ENCODE measurements at regions not wholly inside any gene's neighbourhood (a gene's known extent, or its start where the extent isn't known, plus 50 kb on each side); places are given as distances from the start of the nearest gene placed in this dataset.

DNA sequence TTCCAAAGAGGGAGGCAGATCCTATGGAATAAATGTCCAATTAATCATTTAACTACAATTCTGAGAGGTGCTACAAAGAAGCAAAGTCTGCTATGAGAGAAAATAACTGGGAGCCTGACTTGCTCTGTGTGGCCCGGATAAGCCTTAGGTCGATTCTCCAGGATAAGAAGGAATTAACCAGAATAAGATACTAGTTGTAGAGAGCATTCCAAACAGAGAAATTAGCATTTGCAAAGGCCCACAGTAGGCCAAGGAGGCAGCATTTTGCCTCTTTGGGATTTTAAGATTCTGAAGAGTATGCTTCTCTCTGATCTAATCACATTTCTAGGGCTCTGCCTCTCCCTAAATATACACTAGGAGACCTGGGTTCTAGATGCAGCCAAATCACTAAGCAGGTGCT is 113.7 kb downstream of the SNX19 start:
- H3K9me3 ChIP-seq (ENCODE audit: control insufficient read depth, low read depth, low read length), result no peaks in the 10 kb centered on the region
- no peak overlapping the region for H2AFZ ChIP-seq (ENCODE audit: control insufficient read depth, low read length)
- no peak overlapping the region for H3K27ac ChIP-seq (ENCODE audit: control insufficient read depth, insufficient read depth, low read length)
- H3K9me1 ChIP-seq (ENCODE audit: control insufficient read depth, extremely low read depth, insufficient read depth, low read length), result no peaks in the 10 kb centered on the region
- no peak for TF ChIP-seq EZH2 (IDR thresholded peaks at IDR 0.05; ENCODE audit: low read length)
- TF ChIP-seq, protein P1, sequence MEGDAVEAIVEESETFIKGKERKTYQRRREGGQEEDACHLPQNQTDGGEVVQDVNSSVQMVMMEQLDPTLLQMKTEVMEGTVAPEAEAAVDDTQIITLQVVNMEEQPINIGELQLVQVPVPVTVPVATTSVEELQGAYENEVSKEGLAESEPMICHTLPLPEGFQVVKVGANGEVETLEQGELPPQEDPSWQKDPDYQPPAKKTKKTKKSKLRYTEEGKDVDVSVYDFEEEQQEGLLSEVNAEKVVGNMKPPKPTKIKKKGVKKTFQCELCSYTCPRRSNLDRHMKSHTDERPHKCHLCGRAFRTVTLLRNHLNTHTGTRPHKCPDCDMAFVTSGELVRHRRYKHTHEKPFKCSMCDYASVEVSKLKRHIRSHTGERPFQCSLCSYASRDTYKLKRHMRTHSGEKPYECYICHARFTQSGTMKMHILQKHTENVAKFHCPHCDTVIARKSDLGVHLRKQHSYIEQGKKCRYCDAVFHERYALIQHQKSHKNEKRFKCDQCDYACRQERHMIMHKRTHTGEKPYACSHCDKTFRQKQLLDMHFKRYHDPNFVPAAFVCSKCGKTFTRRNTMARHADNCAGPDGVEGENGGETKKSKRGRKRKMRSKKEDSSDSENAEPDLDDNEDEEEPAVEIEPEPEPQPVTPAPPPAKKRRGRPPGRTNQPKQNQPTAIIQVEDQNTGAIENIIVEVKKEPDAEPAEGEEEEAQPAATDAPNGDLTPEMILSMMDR (optimal IDR thresholded peaks at IDR 0.05 in 1 of 3, IDR thresholded peaks at IDR 0.05 in 1 of 3, conservative IDR thresholded peaks at IDR 0.05 in 1 of 3; ENCODE audit: extremely low read depth in 1 of 3, insufficient read depth in 2 of 3, low read length in 3 of 3), result no peak
- no peak for DNase-seq (ENCODE audit: low read depth, low spot score)
- H3K4me3 ChIP-seq (ENCODE audit: control insufficient read depth in 2 of 3, extremely low read depth in 1 of 3, insufficient read depth in 2 of 3, low read depth in 1 of 3, low read length in 3 of 3), result no peak overlapping the region
- H3K4me2 ChIP-seq (ENCODE audit: control insufficient read depth, extremely low read depth, insufficient read depth, low read depth, low read length), result no peak overlapping the region
- H4K20me1 ChIP-seq (ENCODE audit: control insufficient read depth, extremely low read depth, insufficient read depth, low read length), result no peaks in the 10 kb centered on the region
- dilution Hi-C loops (cut with MboI; ENCODE audit: extremely low pct_ligation_motif_present, low sequenced_read_pairs), result no loop called here
- no peak overlapping the region for H3K9ac ChIP-seq (ENCODE audit: control insufficient read depth, extremely low read depth, insufficient read depth, low read length)
- no peak for FAIRE-seq
- H3K79me2 ChIP-seq (ENCODE audit: control insufficient read depth, insufficient read depth, low read length), result no peaks in the 10 kb centered on the region
- peaks cover 13% of the 10 kb centered on the region for H3K4me1 ChIP-seq (ENCODE audit: control insufficient read depth, extremely low read depth, insufficient read depth, low read length)
- no peaks in the 10 kb centered on the region for H3K36me3 ChIP-seq (ENCODE audit: control insufficient read depth in 2 of 2, extremely low read depth in 1 of 2, insufficient read depth in 2 of 2, low read length in 2 of 2)
- no peaks in the 10 kb centered on the region for H3K27me3 ChIP-seq (ENCODE audit: control insufficient read depth, extremely low read depth, insufficient read depth, low read length)

DNA sequence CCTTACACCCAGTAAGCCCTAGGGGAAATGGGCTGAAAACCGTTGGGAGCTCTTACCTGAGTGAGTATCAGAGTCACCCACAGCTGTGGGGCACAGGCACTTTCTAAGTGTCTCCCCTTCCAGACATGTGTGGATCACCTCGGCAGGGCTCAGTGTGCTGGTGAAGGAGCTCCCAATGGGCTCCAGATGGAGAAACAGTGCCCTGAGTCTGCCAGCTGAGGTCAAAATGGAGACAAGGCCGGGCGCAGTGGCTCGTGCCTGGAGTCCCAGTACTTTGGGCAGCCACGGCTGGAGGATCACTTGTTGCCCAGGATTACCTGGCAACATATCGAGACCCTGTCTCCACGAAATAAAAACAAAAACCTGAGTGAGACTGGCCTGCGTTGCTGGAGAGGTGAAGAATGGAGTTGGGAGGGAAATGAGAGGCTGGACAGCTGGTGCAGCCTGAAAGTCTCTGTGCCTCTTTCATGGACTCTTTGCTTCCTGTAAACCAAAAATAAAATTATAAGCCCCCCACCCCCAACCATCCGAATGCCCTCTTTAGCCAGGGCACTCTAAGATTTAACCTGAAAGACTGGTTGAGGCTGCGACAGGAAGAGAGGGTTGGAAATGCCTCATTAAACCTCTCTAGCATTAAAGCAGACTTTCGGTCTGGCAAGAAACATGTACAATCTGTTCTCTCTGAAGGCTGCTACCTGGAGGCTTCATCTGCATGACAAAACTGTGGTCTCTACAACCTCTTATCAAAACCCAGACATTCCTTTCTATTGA is 111.8 kb downstream of the SNX19 start:
- Histone ChIP-seq H3K36me3 (ENCODE audit: control insufficient read depth in 2 of 2, extremely low read depth in 1 of 2, insufficient read depth in 2 of 2, low read length in 2 of 2) (no peaks in the 10 kb centered on the region), H3K27me3 (ENCODE audit: control insufficient read depth, extremely low read depth, insufficient read depth, low read length) (no peaks in the 10 kb centered on the region), H3K27ac (ENCODE audit: control insufficient read depth, insufficient read depth, low read length) (no peak overlapping the region), H2AFZ (ENCODE audit: control insufficient read depth, low read length) (no peak overlapping the region), H3K9me3 (ENCODE audit: control insufficient read depth, low read depth, low read length) (no peaks in the 10 kb centered on the region), H3K79me2 (ENCODE audit: control insufficient read depth, insufficient read depth, low read length) (no peaks in the 10 kb centered on the region), H3K4me3 (ENCODE audit: control insufficient read depth in 2 of 3, extremely low read depth in 1 of 3, insufficient read depth in 2 of 3, low read depth in 1 of 3, low read length in 3 of 3) (no peak overlapping the region), H3K4me2 (ENCODE audit: control insufficient read depth, extremely low read depth, insufficient read depth, low read depth, low read length) (no peak overlapping the region), H3K4me1 (ENCODE audit: control insufficient read depth, extremely low read depth, insufficient read depth, low read length) (no peaks in the 10 kb centered on the region), H4K20me1 (ENCODE audit: control insufficient read depth, extremely low read depth, insufficient read depth, low read length) (no peaks in the 10 kb centered on the region), H3K9me1 (ENCODE audit: control insufficient read depth, extremely low read depth, insufficient read depth, low read length) (no peaks in the 10 kb centered on the region), H3K9ac (ENCODE audit: control insufficient read depth, extremely low read depth, insufficient read depth, low read length) (no peak overlapping the region)
- dilution Hi-C loops (cut with MboI; ENCODE audit: extremely low pct_ligation_motif_present, low sequenced_read_pairs), result no loop called here
- DNase-seq (ENCODE audit: low read depth, low spot score) (no peak), FAIRE-seq (no peak)
- TF ChIP-seq, protein P1 (optimal IDR thresholded peaks at IDR 0.05 in 1 of 3, IDR thresholded peaks at IDR 0.05 in 1 of 3, conservative IDR thresholded peaks at IDR 0.05 in 1 of 3; ENCODE audit: extremely low read depth in 1 of 3, insufficient read depth in 2 of 3, low read length in 3 of 3), result no peak
- no peak for TF ChIP-seq EZH2 (IDR thresholded peaks at IDR 0.05; ENCODE audit: low read length)
